NCI-H2196 (cell line): ENCODE measurements at regions not wholly inside any gene's neighbourhood (a gene's known extent, or its start where the extent isn't known, plus 50 kb on each side); places are given as distances from the start of the nearest gene placed in this dataset.
A peak's percentile ranks its signal among the peaks of the same experiment; 100 is the strongest.

ENCODE experiments used
- DNase-seq: peaks from one replicate; lab custom pipeline; 2025; ENCODE audit not compliant: unreplicated experiment; lab: John Stamatoyannopoulos, UW

DNA sequence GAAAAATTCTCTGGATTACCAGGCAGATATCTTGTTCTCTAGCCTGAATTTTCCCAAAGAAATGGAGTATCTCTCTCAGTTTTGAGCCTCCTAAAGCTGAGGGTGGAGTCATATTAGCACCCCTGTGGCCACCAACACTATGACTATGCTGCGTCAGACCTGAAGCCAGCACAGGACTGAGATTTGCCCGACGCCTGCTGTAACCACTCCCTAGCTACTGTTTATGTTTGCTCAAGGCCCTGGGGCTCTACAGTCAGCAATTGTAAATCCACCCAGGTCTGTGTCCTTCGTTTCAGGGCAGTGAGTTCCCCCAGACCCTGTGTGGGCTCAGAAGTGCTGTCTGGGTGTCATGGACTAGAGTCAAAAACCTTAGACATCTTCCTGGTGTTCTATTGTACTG, 61.4 kb downstream of the ZXDA start:
- no peak for DNase-seq

DNA sequence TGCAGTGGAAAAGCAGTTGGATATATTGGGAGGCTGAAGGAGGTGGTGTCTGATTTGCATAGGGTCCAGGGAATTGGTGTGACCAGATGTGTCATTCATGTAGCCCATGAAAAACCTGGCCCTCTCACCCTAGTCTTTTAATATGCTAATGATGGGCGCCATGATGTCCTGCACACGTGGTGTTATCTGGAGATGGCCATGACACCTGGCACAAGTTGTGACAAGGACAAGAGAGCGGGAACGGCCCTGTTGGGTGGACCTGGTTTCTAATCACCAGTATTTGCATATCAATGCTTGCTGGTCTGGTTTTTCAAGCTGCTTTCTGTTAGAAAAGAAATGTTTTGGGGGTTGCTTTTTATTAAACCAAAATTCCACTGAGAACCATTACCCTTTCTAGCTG, 87.4 kb downstream of the ZXDA start:
- DNase-seq: no peak

DNA sequence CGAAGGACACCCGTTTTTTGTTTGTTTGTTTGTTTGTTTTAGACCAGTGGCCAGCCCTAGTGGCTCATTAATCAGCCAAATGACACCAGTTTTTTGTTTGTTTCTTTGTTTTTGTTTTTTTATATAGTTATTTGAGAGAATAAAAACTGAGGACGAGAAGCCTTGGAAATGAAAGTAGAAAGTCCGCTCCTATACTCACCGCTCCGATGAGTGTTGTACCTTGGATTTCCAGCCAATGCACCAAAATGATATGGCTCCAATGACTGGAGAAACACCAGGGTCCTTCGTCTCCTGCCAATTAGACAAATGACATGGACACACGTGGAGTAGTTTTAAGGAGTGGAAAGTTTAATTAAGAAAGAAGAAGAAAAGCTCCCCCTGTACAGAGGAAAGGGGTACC, 87.9 kb downstream of the ZXDA start:
- no peak for DNase-seq

DNA sequence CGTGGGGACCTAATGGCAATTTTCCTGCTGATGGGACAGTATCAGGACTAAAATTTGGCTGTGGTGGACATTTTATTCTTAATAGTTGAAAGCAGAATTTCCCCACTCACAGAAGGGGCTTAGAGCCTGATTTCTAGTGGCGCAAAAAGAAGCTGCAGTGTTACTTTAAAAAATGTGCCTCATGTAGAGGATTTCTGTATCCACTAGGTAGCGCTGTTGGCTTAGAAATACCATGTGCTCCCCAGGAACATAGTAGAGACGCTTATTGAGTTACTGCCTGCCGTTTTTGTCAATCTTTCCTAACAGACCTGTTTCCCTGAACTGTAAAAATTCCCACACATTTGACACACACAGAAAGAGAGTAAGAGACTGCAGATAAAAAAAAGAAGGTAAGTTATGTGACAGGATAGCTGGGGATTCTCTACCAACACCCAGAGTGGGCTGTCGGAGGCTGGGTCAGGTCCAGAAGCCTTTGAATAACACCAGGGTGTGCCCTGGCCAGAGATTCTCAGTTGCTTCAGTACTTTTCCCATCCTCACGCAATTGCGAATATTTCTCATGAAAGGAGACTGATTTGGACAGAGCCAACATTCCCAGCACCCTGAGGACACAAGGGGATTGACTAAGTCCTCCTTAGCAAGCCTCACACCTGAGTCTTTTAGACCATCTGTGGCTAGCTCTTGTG, 88.4 kb downstream of the ZXDA start:
- peak; percentile 48 for DNase-seq

DNA sequence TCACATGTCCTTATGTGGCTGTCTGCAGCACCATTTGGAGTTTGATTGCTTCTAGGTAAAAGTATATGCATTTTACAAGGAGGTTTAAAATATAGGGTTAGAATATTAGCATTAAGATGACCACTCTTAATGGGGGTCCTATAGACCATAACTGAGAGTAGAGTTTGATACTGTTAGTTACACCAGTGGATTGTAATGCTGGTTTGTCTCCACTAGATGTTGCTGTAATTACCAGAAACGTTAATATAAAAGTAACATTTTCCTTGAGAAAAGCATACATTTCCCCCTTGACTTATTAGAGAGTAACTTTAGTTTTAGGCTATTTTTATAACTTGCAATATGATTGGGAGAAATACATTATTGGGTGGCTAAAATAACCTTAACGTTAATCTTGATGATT, 93.0 kb downstream of the ZXDA start:
- no peak for DNase-seq

DNA sequence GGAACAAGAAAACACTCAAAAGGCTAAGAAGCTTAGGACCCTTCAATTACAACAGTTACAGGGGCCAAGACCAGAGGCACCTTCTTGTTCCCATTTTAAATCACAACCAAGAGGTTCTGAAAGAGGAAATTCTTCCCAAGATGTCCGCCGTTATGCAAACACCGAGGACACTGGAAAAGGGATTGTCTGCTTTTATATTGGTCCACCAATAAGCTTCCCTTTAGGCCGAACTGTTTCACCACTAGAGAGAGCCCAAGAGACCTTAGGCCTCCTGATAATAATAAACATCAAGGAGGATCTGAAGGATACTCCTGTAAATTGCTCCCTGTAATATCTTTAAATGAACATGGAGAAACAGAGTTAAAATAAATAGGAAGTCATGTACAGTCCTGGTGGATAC, 92.6 kb upstream of the NLRP2B start:
- DNase-seq: no peak

DNA sequence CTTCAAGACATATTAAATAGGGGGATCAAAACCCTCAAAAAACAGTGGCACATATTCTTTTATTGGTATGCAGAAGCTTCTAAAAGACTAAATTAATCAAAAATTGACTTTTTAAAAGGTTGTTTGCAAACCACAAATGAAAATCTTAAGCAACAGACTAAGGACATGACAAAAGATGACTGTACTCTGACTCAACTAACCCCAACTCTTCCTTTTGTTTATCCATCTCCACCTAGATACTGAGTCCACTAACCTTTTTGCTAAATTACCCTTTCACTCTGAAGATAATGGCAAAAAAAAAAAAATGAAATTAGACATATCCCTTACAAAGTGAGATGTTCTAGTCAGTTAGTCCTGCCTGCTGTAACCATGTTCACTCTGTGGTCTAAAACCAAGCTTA, 91.6 kb upstream of the NLRP2B start:
- no peak for DNase-seq

DNA sequence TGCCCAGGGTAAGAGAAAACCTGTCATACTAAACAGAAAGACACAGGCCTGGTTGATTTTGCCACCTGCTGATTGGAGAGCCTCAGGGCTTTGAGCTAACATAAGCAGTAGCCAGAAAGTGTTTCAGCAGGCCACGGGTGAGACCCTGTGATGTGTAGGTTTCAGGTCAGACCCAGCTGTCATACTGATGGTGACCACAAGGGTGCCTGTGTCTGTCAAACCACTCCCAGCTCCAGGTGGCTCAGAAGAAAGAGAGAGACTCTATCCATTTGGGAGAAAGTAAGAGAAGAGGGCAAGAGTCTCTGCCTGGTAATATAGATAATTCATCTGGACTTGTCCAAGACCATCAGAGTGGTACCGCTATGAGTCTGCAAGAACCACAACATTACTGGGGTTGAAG, 72.8 kb upstream of the NLRP2B start:
- DNase-seq: no peak

DNA sequence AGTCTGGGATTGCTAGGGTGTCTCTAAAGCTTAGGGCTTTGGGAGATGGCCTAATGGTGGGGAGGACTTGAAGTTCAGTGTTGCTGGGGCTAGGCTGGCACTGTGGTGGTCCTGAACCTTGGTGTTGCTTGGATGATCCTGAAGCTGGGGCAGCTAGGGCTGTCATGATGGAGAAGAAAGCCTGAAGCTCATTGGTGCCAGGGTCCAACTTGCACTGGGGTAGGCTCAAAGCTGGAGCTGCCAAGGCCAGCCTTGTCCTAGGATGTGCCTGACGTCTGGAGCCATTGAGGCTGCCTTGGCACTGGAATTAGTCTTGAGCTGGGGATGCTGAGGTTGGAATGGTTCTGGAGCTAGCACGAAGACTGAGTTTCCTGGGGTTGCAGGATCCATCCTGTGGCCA, 61.0 kb upstream of the NLRP2B start:
- DNase-seq: no peak

DNA sequence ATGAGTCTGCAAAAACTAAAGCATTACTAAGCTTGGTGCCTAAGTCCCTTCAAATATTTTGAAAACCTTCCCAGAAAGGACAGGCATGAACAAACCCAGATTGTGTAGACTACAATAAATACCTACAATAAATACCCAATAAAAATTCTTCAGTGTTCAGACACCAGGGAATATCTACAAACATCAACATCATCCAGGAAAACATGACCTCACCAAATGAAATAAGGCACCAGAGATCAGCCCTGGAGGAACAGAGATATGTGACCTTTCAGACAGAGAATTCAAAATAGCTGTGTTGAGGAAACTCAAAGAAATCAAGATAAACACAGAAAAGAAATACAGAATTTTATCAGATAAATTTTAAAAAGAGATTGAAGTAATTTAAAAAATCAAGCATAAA, 57.8 kb upstream of the NLRP2B start:
- no peak for DNase-seq
